Trophoblast cell (in vitro differentiated cells and primary cell): ENCODE measurements at regions not wholly inside any gene's neighbourhood (a gene's known extent, or its start where the extent isn't known, plus 50 kb on each side); places are given as distances from the start of the nearest gene placed in this dataset.
"Not testable (repeated sequence)": the region's sequence is repeated elsewhere in the genome, so short reads cannot be mapped to it uniquely, and the experiment has no call there.

Experiments
- DNase-seq, 2 donors: peaks; one replicate each; pipeline ENCODE4 v3.0.0-alpha.2; 2016
- H2AFZ ChIP-seq: 2 replicates; pipeline ENCODE4 v1.6.1; 2013; ENCODE audit warnings: low read length, moderate library complexity, mild to moderate bottlenecking; ENCODE audit not compliant: insufficient read depth, poor library complexity
- H2AK5ac ChIP-seq: 2 replicates; pipeline ENCODE4 v1.6.1; 2013; ENCODE audit warnings: mild to moderate bottlenecking, low read length
- H2BK120ac ChIP-seq: 2 replicates; pipeline ENCODE4 v1.6.1; 2013; ENCODE audit warnings: low read length, mild to moderate bottlenecking, moderate library complexity; ENCODE audit not compliant: insufficient read depth, poor library complexity
- H2BK12ac ChIP-seq: 2 replicates; pipeline ENCODE4 v1.6.1; 2013; ENCODE audit warnings: mild to moderate bottlenecking, low read length, moderate library complexity
- H2BK5ac ChIP-seq: 2 replicates; pipeline ENCODE4 v1.6.1; 2013; ENCODE audit warnings: low read length, low read depth, moderate library complexity, mild to moderate bottlenecking; ENCODE audit not compliant: poor library complexity
- H3K14ac ChIP-seq: 2 replicates; pipeline ENCODE4 v1.6.1; 2013; ENCODE audit warnings: mild to moderate bottlenecking, low read length
- H3K18ac ChIP-seq: 2 replicates; pipeline ENCODE4 v1.6.1; 2013; ENCODE audit warnings: mild to moderate bottlenecking, low read length
- H3K23ac ChIP-seq: 2 replicates; pipeline ENCODE4 v1.6.1; 2013; ENCODE audit warnings: low read length
- H3K27ac ChIP-seq: 2 replicates; pipeline ENCODE4 v1.5.1; 2013; ENCODE audit warnings: low read depth, mild to moderate bottlenecking, inconsistent platforms, low read length, moderate library complexity
- H3K27me3 ChIP-seq: 2 replicates; pipeline ENCODE4 v1.6.1; 2013; ENCODE audit warnings: inconsistent platforms, mild to moderate bottlenecking, low read length, moderate library complexity; ENCODE audit not compliant: insufficient read depth
- H3K36me3 ChIP-seq, 2 experiments: 1 replicate in 1 of 2; 2 replicates in 1 of 2; pipeline ENCODE4 v1.6.1; 2013; ENCODE audit warnings: low read length in 2 of 2, mild to moderate bottlenecking in 2 of 2, moderate library complexity in 1 of 2; ENCODE audit not compliant: insufficient read depth in 2 of 2, control insufficient read depth in 1 of 2
- H3K4ac ChIP-seq: 2 replicates; pipeline ENCODE4 v1.6.1; 2013; ENCODE audit warnings: low read depth, mild to moderate bottlenecking, low read length, moderate library complexity
- H3K4me1 ChIP-seq, 2 experiments: 1 replicate in 1 of 2; 2 replicates in 1 of 2; pipeline ENCODE4 v1.6.1; 2013; ENCODE audit warnings: low read length in 2 of 2, mild to moderate bottlenecking in 2 of 2, moderate library complexity in 1 of 2; ENCODE audit not compliant: insufficient read depth in 2 of 2, control insufficient read depth in 1 of 2
- H3K4me2 ChIP-seq: 2 replicates; pipeline ENCODE4 v1.6.1; 2013; ENCODE audit warnings: inconsistent platforms, mild to moderate bottlenecking, low read length, moderate library complexity
- H3K4me3 ChIP-seq: 2 replicates; pipeline ENCODE4 v1.5.1; 2013; ENCODE audit warnings: mild to moderate bottlenecking, low read depth, low read length, inconsistent platforms
- H3K79me1 ChIP-seq: one replicate; pipeline ENCODE4 v1.6.1; 2013; ENCODE audit warnings: low read length
- H3K79me2 ChIP-seq: 2 replicates; pipeline ENCODE4 v1.6.1; 2013; ENCODE audit warnings: low read length, mild to moderate bottlenecking; ENCODE audit not compliant: control insufficient read depth, insufficient read depth, poor library complexity
- H3K9ac ChIP-seq: 2 replicates; pipeline ENCODE4 v1.6.1; 2013; ENCODE audit warnings: mild to moderate bottlenecking, low read length
- H3K9me3 ChIP-seq: 2 replicates; pipeline ENCODE4 v1.6.1; 2013; ENCODE audit warnings: low read depth, mild to moderate bottlenecking, control low read depth, inconsistent platforms, low read length; ENCODE audit not compliant: insufficient read depth
- H4K12ac ChIP-seq: 2 replicates; pipeline ENCODE4 v1.6.1; 2013; ENCODE audit warnings: low read depth, mild to moderate bottlenecking, low read length, moderate library complexity
- H4K8ac ChIP-seq: 2 replicates; pipeline ENCODE4 v1.6.1; 2013; ENCODE audit warnings: low read depth, mild to moderate bottlenecking, low read length, moderate library complexity
- H4K91ac ChIP-seq: one replicate; pipeline ENCODE4 v1.6.1; 2013; ENCODE audit warnings: low read depth, mild to moderate bottlenecking, low read length, moderate library complexity
- WGBS: extraction: QIAGEN DNeasy Blood & Tissue Kit; methylation state at CpG from one replicate; pipeline ENCODE4 v1.1.7; 2013; ENCODE audit warnings: missing lambda C conversion rate; ENCODE audit not compliant: insufficient read length, insufficient coverage; ENCODE audit errors: extremely low coverage; 5-methylcytosine and 5-hydroxymethylcytosine counted together

GRCh38 chr6:68167604-68168003 lies 467.5 kb upstream of the ADGRB3 start:
- no CpG with 5 or more reads among the region's 2 CpGs for WGBS
- Histone ChIP-seq H3K27me3 (no peaks in the 10 kb centered on the region), H3K27ac (no peak overlapping the region), H3K79me1 (no peaks in the 10 kb centered on the region), H2BK120ac (no peak overlapping the region), H3K14ac (no peak overlapping the region), H2BK12ac (no peak overlapping the region), H3K4me1 (no peaks in the 10 kb centered on the region), H3K79me2 (no peaks in the 10 kb centered on the region), H3K4me3 (no peak overlapping the region), H2AFZ (no peak overlapping the region), H3K18ac (no peak overlapping the region), H4K91ac (no peak overlapping the region), H3K9me3 (no peaks in the 10 kb centered on the region), H3K36me3 (no peaks in the 10 kb centered on the region), H3K9ac (no peak overlapping the region), H2BK5ac (no peak overlapping the region), H3K4ac (no peak overlapping the region), H3K4me2 (no peak overlapping the region), H4K12ac (no peak overlapping the region), H2AK5ac (no peak overlapping the region), H4K8ac (no peak overlapping the region), H3K23ac (no peak overlapping the region)
- DNase-seq, result no peak

- not testable (repeated sequence) for H4K12ac ChIP-seq, H3K79me2 ChIP-seq, H3K27ac ChIP-seq, H4K8ac ChIP-seq, H3K4ac ChIP-seq, H3K14ac ChIP-seq, H3K4me1 ChIP-seq, H3K36me3 ChIP-seq, H2AK5ac ChIP-seq, H3K79me1 ChIP-seq, H3K23ac ChIP-seq, H4K91ac ChIP-seq, H3K18ac ChIP-seq, H3K9ac ChIP-seq, H2BK12ac ChIP-seq, H3K4me3 ChIP-seq, H3K27me3 ChIP-seq, DNase-seq, H3K4me2 ChIP-seq, H3K9me3 ChIP-seq, H2BK120ac ChIP-seq, H2AFZ ChIP-seq, H2BK5ac ChIP-seq
- WGBS, result no CpG with 5 or more reads among the region's 3 CpGs
Measured at GRCh38 chr6:68160812-68161211, 474.3 kb upstream of the ADGRB3 start.

- no peak overlapping the region for H2BK5ac ChIP-seq
- no peak overlapping the region for H4K91ac ChIP-seq
- no peaks in the 10 kb centered on the region for H3K79me2 ChIP-seq
- H3K4me1 ChIP-seq, result no peaks in the 10 kb centered on the region
- no peaks in the 10 kb centered on the region for H3K27me3 ChIP-seq
- H2BK12ac ChIP-seq, result no peak overlapping the region
- H3K9ac ChIP-seq, result no peak overlapping the region
- H3K4ac ChIP-seq, result no peak overlapping the region
- H2AFZ ChIP-seq, result no peak overlapping the region
- H3K79me1 ChIP-seq, result no peaks in the 10 kb centered on the region
- H3K27ac ChIP-seq, result no peak overlapping the region
- no peak overlapping the region for H3K23ac ChIP-seq
- DNase-seq, result no peak
- no peak overlapping the region for H4K8ac ChIP-seq
- no peak overlapping the region for H3K4me3 ChIP-seq
- H3K18ac ChIP-seq, result no peak overlapping the region
- peaks cover 7% of the 10 kb centered on the region for H3K9me3 ChIP-seq
- no peak overlapping the region for H2BK120ac ChIP-seq
- H3K14ac ChIP-seq, result no peak overlapping the region
- H3K4me2 ChIP-seq, result no peak overlapping the region
- no peak overlapping the region for H2AK5ac ChIP-seq
- no peaks in the 10 kb centered on the region for H3K36me3 ChIP-seq
- H4K12ac ChIP-seq, result no peak overlapping the region
Measured at GRCh38 chr6:68160348-68160747, 474.7 kb upstream of the ADGRB3 start.

- no peak overlapping the region for H2BK12ac ChIP-seq
- no peak overlapping the region for H4K12ac ChIP-seq
- no peak overlapping the region for H3K4me2 ChIP-seq
- H4K8ac ChIP-seq, result no peak overlapping the region
- no peak overlapping the region for H3K9ac ChIP-seq
- no peaks in the 10 kb centered on the region for H3K36me3 ChIP-seq
- H3K27ac ChIP-seq, result no peak overlapping the region
- peaks cover 7% of the 10 kb centered on the region for H3K9me3 ChIP-seq
- no peak for DNase-seq
- H3K4me1 ChIP-seq, result no peaks in the 10 kb centered on the region
- no peak overlapping the region for H2BK5ac ChIP-seq
- H3K79me2 ChIP-seq, result no peaks in the 10 kb centered on the region
- H3K27me3 ChIP-seq, result no peaks in the 10 kb centered on the region
- no peak overlapping the region for H4K91ac ChIP-seq
- no peak overlapping the region for H2AFZ ChIP-seq
- H2BK120ac ChIP-seq, result no peak overlapping the region
- H3K79me1 ChIP-seq, result no peaks in the 10 kb centered on the region
- H2AK5ac ChIP-seq, result no peak overlapping the region
- H3K18ac ChIP-seq, result no peak overlapping the region
- no peak overlapping the region for H3K23ac ChIP-seq
- no CpG with 5 or more reads among the region's 2 CpGs for WGBS
- no peak overlapping the region for H3K14ac ChIP-seq
- no peak overlapping the region for H3K4ac ChIP-seq
- H3K4me3 ChIP-seq, result no peak overlapping the region
Measured at GRCh38 chr6:68159433-68159832, 475.6 kb upstream of the ADGRB3 start.

GRCh38 chr6:68158256-68158655 lies 476.8 kb upstream of the ADGRB3 start:
- Histone ChIP-seq H4K91ac (no peak overlapping the region), H3K9ac (no peak overlapping the region), H3K36me3 (no peaks in the 10 kb centered on the region), H3K27ac (no peak overlapping the region), H2BK12ac (no peak overlapping the region), H2BK120ac (no peak overlapping the region), H4K8ac (no peak overlapping the region), H3K23ac (no peak overlapping the region), H3K4ac (no peak overlapping the region), H3K79me2 (no peaks in the 10 kb centered on the region), H2BK5ac (no peak overlapping the region), H4K12ac (no peak overlapping the region), H3K79me1 (no peaks in the 10 kb centered on the region), H3K14ac (no peak overlapping the region), H3K9me3 (peaks cover 7% of the 10 kb centered on the region), H3K4me1 (no peaks in the 10 kb centered on the region), H2AK5ac (no peak overlapping the region), H3K18ac (no peak overlapping the region), H3K4me3 (no peak overlapping the region), H2AFZ (no peak overlapping the region), H3K27me3 (no peaks in the 10 kb centered on the region), H3K4me2 (no peak overlapping the region)
- no CpG with 5 or more reads among the region's 1 CpG for WGBS
- DNase-seq, result no peak
